Tibial nerve (tissue), 3 donors: ENCODE measurements at regions not wholly inside any gene's neighbourhood (a gene's known extent, or its start where the extent isn't known, plus 50 kb on each side); places are given as distances from the start of the nearest gene placed in this dataset.

Experiments
- CTCF ChIP-seq, 5 experiments: fragments of 200-600 bp in 3 of 5; fragments of 450-650 bp in 2 of 5; sonication (generic) in 3 of 5; IDR thresholded peaks; one replicate each; pipeline ENCODE4 v1.5.1; 2016 to 2019; ENCODE audit warnings: antibody characterized with exemption in 5 of 5, mild to moderate bottlenecking in 3 of 5, moderate library complexity in 2 of 5
- POLR2A ChIP-seq, 2 donors: fragments of 450-650 bp; IDR thresholded peaks; one replicate each; pipeline ENCODE4 v1.6.1; 2017; ENCODE audit warnings: antibody characterized with exemption in 2 of 2, mild to moderate bottlenecking in 2 of 2, moderate library complexity in 2 of 2

- TF ChIP-seq CTCF (IDR thresholded peaks at IDR 0.05) (no peak), POLR2A (IDR thresholded peaks at IDR 0.05) (no peak)
Observed at GRCh38 chr18:24559526-24559925, 99.1 kb downstream of the HRH4 start.
